Breast epithelium (tissue), 3 donors: ENCODE measurements at regions not wholly inside any gene's neighbourhood (a gene's known extent, or its start where the extent isn't known, plus 50 kb on each side); places are given as distances from the start of the nearest gene placed in this dataset.

Source experiments
- CTCF ChIP-seq, 3 donors: fragments of 450-650 bp; IDR thresholded peaks; one replicate each; pipeline ENCODE4 v1.5.1; 2016 to 2017; ENCODE audit warnings: antibody characterized with exemption in 3 of 3, mild to moderate bottlenecking in 3 of 3, moderate library complexity in 3 of 3
- POLR2A ChIP-seq: fragments of 450-650 bp; IDR thresholded peaks from one replicate; pipeline ENCODE4 v1.6.1; 2016; ENCODE audit warnings: antibody characterized with exemption, mild to moderate bottlenecking, moderate library complexity
- POLR2AphosphoS5 ChIP-seq, 3 donors: sonication (generic); formaldehyde crosslinking; IDR thresholded peaks; one replicate each; pipeline ENCODE4 v1.6.1; 2017; ENCODE audit warnings: antibody characterized with exemption in 3 of 3

- TF ChIP-seq CTCF (IDR thresholded peaks at IDR 0.05) (no peak), POLR2A (no peak), POLR2AphosphoS5 (IDR thresholded peaks at IDR 0.05) (no peak)
Measured at GRCh38 chr16:79305074-79305473, 295.5 kb downstream of the MAF start.
